CD4-positive, alpha-beta T cell treated with Interferon gamma for 1 hour (primary cell): ENCODE measurements at regions not wholly inside any gene's neighbourhood (a gene's known extent, or its start where the extent isn't known, plus 50 kb on each side); places are given as distances from the start of the nearest gene placed in this dataset.
"Not testable (repeated sequence)": the region's sequence is repeated elsewhere in the genome, so short reads cannot be mapped to it uniquely, and the experiment has no call there.

ENCODE experiments used
- DNase-seq: peaks from one replicate; pipeline ENCODE4 v3.0.0-alpha.2; 2020

- no peak for DNase-seq
These were observed 160.9 kb upstream of the SPTLC3 start for GRCh38 chr20:12847872-12848271.

DNA sequence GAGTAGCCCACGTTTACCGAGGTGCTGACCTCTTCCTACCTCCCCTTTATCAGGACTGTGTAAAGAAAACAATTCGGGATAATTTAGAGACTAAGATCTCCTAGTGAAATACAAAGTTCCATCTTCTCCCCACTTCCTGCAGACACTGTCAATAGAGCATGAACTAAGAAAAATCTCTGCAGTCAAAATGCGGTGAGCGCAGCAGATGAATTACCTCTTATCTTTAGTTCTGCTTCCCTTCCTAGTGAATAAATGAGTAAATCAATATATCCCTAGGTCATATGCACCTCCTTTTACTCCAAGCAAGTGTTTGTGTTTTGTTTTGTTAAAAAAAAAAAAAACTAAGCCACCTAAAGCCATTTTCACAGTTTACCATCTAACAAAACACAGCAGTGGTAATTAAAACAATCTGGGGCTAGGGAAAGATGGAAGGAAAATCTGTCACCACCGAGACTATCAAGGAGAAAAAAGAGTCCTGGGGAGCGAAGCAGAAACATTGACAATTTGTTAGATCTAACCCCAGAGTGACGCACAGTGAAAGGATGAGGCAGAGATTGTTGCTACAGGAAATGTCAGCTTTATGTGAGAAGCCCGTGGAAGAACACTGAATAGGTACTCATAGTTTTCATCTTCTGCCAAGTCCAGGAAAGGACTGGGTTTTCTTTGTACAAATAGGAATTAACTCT lies 159.4 kb upstream of the SPTLC3 start:
- DNase-seq: no peak

DNA sequence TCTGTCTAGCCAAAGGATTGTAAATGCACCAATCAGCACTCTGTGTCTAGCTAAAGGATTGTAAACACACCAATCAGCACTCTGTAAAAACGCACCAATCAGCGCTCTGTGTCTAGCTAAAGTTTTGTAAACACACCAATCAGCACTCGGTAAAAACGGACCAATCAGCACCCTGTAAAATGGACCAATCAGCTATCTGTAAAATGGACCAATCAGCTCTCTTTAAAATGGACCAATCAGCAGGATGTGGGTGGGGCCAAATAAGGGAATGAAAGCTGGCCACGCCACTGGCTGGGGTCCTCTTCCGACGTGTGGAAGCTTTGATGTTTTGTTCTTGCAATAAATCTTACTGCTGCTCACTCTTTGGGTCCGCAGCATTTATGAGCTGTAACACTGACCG lies 151.1 kb upstream of the SPTLC3 start:
- not testable (repeated sequence) for DNase-seq

- DNase-seq: no peak
These were observed 148.0 kb upstream of the SPTLC3 start for GRCh38 chr20:12860619-12861247.

- DNase-seq: no peak
These were observed 139.1 kb upstream of the SPTLC3 start for GRCh38 chr20:12869669-12870068.

DNA sequence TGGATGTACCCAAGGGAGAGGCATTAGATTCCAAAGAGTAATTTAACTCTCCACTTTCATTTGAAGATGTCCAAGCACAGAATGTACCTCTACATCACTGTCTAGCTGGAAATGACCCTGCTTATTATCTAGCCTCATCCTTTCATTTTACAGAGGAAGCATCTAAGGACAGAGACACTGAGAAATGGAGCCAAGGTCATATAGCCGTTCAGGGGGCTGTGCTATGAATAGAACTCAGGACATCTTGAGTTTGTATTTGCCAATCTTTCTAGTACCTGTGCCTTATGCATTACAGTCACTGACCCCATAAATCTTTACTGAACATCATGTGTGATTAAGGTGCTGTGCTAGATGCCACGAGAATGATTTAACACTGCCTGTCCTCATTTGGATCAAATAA lies 138.2 kb upstream of the SPTLC3 start:
- no peak for DNase-seq

GRCh38 chr20:12874933-12875332 lies 133.8 kb upstream of the SPTLC3 start:
- no peak for DNase-seq

DNA sequence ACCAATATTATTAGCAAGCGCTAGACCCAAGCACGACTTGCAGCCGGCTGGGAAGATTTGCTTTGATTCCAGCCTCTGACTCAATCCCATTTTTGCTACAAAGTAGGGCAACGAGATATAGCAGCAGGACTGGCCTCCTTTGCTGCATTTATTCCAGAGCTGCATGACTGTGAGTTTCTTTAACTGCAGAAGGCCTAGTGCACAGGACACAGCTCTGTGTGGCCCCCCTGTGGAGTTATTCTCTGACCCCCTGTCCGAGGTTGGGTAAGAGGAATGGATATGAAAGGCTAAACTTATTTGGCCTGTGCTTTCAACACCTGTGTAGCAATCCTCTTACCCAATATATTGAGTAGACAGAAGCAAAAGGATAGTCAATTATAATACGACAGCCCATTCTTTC lies 133.3 kb upstream of the SPTLC3 start:
- no peak for DNase-seq

GRCh38 chr20:12882832-12883506 lies 125.8 kb upstream of the SPTLC3 start:
- no peak for DNase-seq

- DNase-seq: no peak
These were observed 125.3 kb upstream of the SPTLC3 start for GRCh38 chr20:12883507-12883885.

DNA sequence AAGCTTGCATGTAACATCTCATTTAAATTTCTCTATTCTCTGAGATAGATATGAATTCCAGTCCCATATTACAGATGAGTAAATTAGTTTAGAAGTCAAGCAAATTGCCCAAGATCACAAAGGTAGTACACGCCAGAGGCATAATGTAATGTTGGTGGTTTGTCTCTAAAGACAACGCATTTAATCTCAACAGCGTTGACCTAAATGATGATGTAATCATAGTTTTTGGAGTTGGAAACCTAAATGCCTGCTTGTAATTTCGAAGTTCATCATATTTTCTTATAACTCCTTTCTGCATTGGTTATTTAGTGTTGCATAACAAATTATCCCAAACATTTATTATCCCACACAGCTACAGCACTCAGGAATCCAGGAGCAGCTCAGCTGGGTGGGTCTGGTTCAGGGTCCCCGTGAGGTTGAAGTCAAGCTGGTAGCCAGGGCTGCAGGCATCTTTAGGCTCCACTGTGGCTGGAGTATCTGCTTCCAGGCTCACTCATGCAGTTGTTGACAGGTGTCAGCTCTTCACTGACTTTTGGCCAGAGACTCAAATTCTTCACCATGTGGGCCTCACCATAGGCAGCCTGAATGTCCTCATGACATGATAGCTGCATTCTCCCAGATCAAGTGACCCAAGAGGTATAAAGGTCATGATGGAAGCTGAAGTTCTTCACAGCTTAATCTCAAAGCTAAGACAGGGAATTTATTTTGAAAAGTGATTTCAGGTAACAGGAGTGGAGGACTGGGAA lies 122.0 kb upstream of the SPTLC3 start:
- no peak for DNase-seq

DNA sequence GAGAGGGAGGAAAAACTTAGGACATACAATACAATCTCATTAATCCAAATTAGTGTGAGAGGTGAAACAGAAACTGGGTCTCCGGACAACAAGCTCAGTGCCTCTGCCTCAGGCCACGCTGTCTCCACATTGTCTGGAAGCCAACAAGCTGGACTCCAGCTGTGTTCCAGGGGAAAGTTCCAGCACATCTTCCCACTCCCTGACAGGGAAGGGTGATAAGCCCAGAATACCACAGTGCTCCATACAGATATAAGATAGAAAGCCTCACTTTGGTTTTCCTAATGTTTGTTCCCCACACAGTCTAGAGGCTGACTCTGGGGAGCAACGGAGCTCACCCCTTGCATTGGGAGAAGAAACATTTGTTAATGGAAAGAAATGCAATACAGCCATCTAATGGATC lies 117.1 kb upstream of the SPTLC3 start:
- DNase-seq: no peak

- no peak for DNase-seq
These were observed 115.8 kb upstream of the SPTLC3 start for GRCh38 chr20:12893019-12893418.

GRCh38 chr20:12893653-12894052 lies 115.1 kb upstream of the SPTLC3 start:
- DNase-seq: no peak

GRCh38 chr20:12894089-12894488 lies 114.7 kb upstream of the SPTLC3 start:
- no peak for DNase-seq

GRCh38 chr20:12896180-12896579 lies 112.6 kb upstream of the SPTLC3 start:
- no peak for DNase-seq

GRCh38 chr20:12902992-12903391 lies 105.8 kb upstream of the SPTLC3 start:
- DNase-seq: no peak

- DNase-seq: no peak
These were observed 102.4 kb upstream of the SPTLC3 start for GRCh38 chr20:12906361-12906760.

DNA sequence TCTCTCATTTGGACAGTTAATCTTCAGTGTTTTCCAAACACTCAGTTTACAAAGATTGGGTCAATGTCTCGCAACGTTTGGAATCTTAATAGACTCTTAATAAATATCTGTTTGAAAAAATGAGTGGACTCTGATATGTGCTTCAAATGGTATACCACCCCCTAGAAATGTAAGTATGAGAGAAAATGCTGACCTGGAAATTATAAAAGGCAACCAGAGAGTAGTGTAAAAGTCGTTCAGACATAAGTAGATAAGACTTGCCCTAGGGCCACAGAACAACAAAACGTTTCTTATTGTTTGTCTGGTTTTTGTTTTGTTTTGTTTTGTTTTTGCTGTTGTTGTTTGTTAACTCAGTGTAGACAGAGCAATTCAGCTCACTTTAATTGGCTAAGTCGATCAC lies 97.4 kb upstream of the SPTLC3 start:
- DNase-seq: no peak

GRCh38 chr20:12913781-12914443 lies 94.9 kb upstream of the SPTLC3 start:
- no peak for DNase-seq

DNA sequence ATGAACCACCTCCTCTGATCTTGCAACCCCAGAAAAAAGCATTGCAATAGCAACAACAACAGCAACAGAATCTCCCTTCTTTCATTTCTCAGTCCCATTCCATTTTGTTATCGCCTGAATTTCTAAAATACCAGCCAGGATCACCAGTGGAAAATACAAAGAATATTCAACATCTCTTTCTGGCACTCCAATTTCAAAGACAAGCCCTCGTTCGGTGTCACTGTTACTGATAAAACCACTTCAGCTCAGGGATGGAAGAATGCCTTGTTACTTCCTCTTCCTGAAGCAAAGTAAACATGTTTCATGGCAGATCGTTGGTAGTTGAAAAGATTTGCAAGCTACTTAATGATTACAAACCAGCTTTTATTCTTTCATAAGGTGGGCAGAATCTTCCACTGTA lies 94.0 kb upstream of the SPTLC3 start:
- DNase-seq: no peak

DNA sequence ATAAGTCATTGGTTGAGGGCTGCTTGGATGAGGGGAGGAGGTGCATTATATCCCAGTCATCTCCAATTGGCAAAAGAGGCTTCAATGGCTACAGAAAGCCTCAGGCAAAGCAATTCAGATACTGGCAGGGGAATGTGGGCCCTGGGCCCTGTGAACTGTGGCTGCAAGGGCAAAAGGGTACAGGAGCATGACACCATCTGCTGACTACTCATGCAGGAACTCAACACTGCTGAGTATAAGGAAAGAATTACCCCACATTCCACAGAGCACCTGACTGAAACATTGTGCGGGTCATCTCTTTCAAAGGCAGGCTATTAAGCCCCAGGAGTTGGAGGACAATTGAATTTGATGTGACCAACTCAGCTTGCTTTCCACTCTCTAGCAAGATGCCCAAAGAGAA lies 92.1 kb upstream of the SPTLC3 start:
- DNase-seq: no peak

- DNase-seq: no peak
These were observed 84.6 kb upstream of the SPTLC3 start for GRCh38 chr20:12924126-12924525.
